ENCODE measurements at regions not wholly inside any gene's neighbourhood (a gene's known extent, or its start where the extent isn't known, plus 50 kb on each side); places are given as distances from the start of the nearest gene placed in this dataset.
"Not testable (repeated sequence)": the region's sequence is repeated elsewhere in the genome, so short reads cannot be mapped to it uniquely, and the experiment has no call there.

DNA sequence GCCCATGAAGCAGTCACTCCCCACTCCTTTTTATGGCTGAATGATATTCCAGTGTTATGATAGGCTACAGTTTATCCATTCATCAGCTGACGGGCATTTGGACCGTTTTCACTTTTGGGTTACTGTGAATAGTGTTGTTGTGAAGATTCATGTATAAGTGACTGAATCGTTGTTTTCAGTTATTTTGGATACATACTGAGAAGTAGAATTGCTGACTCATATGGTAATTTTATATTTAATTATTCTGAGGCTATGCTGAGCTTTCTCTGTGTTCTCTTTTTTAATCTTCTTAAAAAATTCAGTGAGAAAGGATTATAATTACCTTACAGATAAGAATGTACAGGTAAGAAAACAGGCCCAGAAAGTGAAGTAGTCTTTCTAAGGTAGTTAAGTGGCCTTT is 117.9 kb upstream of the MPHOSPH6 start:
- Mint-ChIP-seq H3K4me1 (ENCODE audit: low read depth) (no peaks in the 10 kb centered on the region), H3K36me3 (ENCODE audit: insufficient read depth in 2 of 2) (no peaks in the 10 kb centered on the region), H3K4me3 (no peak overlapping the region), H3K27me3 (ENCODE audit: low read depth) (peaks cover 6% of the 10 kb centered on the region), H3K27ac (peak overlapping the region; percentile 20), H3K9me3 (no peaks in the 10 kb centered on the region)
- ATAC-seq (replicated peaks in 1 of 2): no peak
- DNase-seq: no peak

- no peak for ATAC-seq (replicated peaks in 1 of 2)
- no peaks in the 10 kb centered on the region for H3K9me3 Mint-ChIP-seq
These were observed 112.6 kb upstream of the MPHOSPH6 start for GRCh38 chr16:82282662-82283061.

DNA sequence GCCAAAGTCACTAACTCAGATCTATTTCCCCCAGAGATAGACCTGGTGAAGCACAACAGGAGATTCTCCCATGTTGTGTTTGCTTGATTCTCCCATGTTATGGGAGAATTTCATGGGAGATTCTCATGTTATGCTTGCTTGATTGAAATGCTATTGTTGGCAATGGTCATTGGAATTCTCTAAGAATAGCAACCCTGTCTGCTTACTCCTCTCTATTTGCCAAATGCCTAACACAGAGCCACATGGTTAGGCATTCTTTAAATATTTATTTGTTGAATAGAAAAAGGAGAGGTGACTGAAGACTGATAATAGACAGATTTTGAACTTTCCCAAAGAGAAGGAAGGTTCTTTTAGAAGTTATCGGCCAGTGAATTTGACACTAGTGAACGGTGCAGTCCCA is 111.5 kb upstream of the MPHOSPH6 start:
- ATAC-seq (replicated peaks in 1 of 2): no peak
- no peaks in the 10 kb centered on the region for H3K4me1 Mint-ChIP-seq (ENCODE audit: low read depth)
- no peaks in the 10 kb centered on the region for H3K36me3 Mint-ChIP-seq (ENCODE audit: insufficient read depth in 2 of 2)

More at GRCh38 chr16:82282662-82283061, 112.6 kb upstream of the MPHOSPH6 start:
- H3K4me3 Mint-ChIP-seq: no peak overlapping the region
- no peak overlapping the region for H3K27ac Mint-ChIP-seq
- H3K36me3 Mint-ChIP-seq (ENCODE audit: insufficient read depth in 2 of 2): no peaks in the 10 kb centered on the region
- no peak for DNase-seq
- peaks cover 13% of the 10 kb centered on the region for H3K27me3 Mint-ChIP-seq (ENCODE audit: low read depth)
- no peaks in the 10 kb centered on the region for H3K4me1 Mint-ChIP-seq (ENCODE audit: low read depth)

GRCh38 chr16:82280867-82281266 is 110.8 kb upstream of the MPHOSPH6 start:
- Mint-ChIP-seq H3K9me3 (no peaks in the 10 kb centered on the region), H3K27ac (no peak overlapping the region), H3K36me3 (ENCODE audit: insufficient read depth in 2 of 2) (no peaks in the 10 kb centered on the region), H3K4me1 (ENCODE audit: low read depth) (no peaks in the 10 kb centered on the region), H3K4me3 (no peak overlapping the region), H3K27me3 (ENCODE audit: low read depth) (peaks cover 7% of the 10 kb centered on the region)
- no peak for ATAC-seq (replicated peaks in 1 of 2)
- no peak for DNase-seq

More for the DNA sequence above, 111.5 kb upstream of the MPHOSPH6 start:
- peaks cover 7% of the 10 kb centered on the region for H3K27me3 Mint-ChIP-seq (ENCODE audit: low read depth)
- H3K27ac Mint-ChIP-seq: no peak overlapping the region
- no peaks in the 10 kb centered on the region for H3K9me3 Mint-ChIP-seq
- H3K4me3 Mint-ChIP-seq: no peak overlapping the region
- no peak for DNase-seq

DNA sequence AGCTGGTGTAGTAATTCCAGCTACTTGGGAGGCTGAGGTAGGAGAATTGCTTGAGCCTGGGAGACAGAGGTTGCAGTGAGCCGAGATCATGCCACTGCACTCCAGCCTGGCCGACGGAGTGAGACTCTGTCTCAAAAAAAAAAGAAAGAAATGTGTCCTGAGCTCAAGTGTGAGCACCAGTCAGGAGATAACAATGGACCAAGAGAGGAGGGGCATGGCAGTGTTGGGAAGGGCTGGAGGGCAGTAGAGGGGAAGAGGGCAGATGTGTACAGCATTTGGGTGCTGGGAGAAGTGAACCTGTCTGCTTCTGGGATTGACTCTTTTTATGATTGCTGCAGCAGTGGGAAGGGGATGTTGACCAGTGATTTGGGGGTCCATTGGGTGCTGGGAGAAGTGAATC is 105.3 kb upstream of the MPHOSPH6 start:
- ATAC-seq (replicated peaks in 1 of 2); H3K36me3 Mint-ChIP-seq (ENCODE audit: insufficient read depth in 2 of 2); H3K4me1 Mint-ChIP-seq (ENCODE audit: low read depth); H3K4me3 Mint-ChIP-seq; H3K27ac Mint-ChIP-seq; DNase-seq; H3K9me3 Mint-ChIP-seq: not testable (repeated sequence)
- H3K27me3 Mint-ChIP-seq (ENCODE audit: low read depth): peaks cover 15% of the 10 kb centered on the region

DNA sequence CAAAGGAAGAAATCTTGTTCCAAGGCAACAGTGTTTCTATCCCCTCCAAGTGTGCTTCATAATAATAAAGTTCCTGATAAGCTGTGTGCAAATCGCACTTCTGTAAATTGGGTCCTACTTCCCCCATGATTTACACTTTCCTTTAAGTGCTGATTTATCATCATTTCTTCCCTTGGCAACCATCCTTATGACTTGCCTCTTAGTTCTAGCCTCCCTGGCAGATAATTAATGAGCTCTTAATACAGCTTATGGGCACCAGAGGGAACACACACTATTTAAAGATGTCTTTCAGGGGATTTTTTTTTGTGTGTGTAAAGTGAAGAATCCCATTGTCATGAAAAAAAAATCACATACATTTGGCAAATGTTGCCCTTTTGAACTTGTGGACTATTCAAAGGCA is 101.6 kb upstream of the MPHOSPH6 start:
- no peaks in the 10 kb centered on the region for H3K9me3 Mint-ChIP-seq
- peaks cover 31% of the 10 kb centered on the region for H3K27me3 Mint-ChIP-seq (ENCODE audit: low read depth)
- DNase-seq: no peak
- H3K4me3 Mint-ChIP-seq: no peak overlapping the region
- ATAC-seq (replicated peaks in 1 of 2): no peak
- no peak overlapping the region for H3K27ac Mint-ChIP-seq
- no peaks in the 10 kb centered on the region for H3K36me3 Mint-ChIP-seq (ENCODE audit: insufficient read depth in 2 of 2)
- no peaks in the 10 kb centered on the region for H3K4me1 Mint-ChIP-seq (ENCODE audit: low read depth)

DNA sequence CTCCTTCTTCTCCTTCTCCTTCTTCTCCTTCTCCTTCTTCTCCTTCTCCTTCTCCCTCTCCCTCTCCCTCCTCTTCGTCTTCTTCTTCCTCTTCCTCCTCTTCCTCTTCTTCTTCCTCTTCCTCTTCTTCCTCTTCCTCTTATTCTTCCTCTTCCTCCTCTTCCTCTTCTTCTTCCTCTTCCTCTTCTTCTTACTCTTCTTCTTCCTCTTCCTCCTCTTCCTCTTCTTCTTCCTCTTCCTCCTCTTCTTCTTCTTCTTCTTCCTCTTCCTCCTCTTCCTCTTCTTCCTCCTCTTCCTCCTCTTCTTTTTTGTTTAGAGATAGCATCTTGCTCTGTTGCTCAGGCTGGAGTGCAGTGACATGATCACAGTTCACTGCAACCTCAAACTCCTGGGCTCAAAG is 97.7 kb upstream of the MPHOSPH6 start:
- not testable (repeated sequence) for H3K4me3 Mint-ChIP-seq; H3K9me3 Mint-ChIP-seq; ATAC-seq (replicated peaks in 1 of 2); H3K4me1 Mint-ChIP-seq (ENCODE audit: low read depth); H3K27ac Mint-ChIP-seq; DNase-seq; H3K36me3 Mint-ChIP-seq (ENCODE audit: insufficient read depth in 2 of 2)
- H3K27me3 Mint-ChIP-seq (ENCODE audit: low read depth): peaks cover 59% of the 10 kb centered on the region

- H3K4me3 Mint-ChIP-seq: no peak overlapping the region
- H3K36me3 Mint-ChIP-seq (ENCODE audit: insufficient read depth in 2 of 2): peaks cover 5% of the 10 kb centered on the region in 2 donors
- H3K4me1 Mint-ChIP-seq (ENCODE audit: low read depth): no peaks in the 10 kb centered on the region
- DNase-seq (no peak), ATAC-seq (replicated peaks in 1 of 2) (peak in 1 of 2 donors; percentile 70)
- peaks cover 60% of the 10 kb centered on the region for H3K27me3 Mint-ChIP-seq (ENCODE audit: low read depth)
- no peak overlapping the region for H3K27ac Mint-ChIP-seq
- H3K9me3 Mint-ChIP-seq: peaks cover 3 to 6% of the 10 kb centered on the region in 2 donors
These were observed 95.8 kb upstream of the MPHOSPH6 start for GRCh38 chr16:82265809-82266208.

DNA sequence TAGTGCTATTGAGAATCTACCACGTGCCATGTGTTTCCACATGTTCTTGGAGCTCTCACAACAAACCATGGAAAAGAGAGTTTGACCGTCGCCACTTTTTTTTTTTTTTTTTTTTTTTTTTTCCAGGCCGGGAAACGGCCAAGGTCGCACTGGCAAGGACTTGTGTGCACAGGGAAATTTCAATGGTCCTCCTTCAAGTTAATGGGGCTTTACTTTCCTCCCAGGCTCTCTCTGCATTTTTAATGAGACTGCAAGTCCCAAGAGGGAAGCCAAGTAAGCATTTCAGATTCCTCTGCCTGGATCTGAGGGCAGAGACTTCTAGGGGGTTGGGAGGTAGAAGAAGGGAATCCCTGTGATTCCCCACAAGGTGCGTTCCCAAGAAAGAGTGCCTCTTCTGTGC is 94.7 kb upstream of the MPHOSPH6 start:
- Mint-ChIP-seq H3K27ac (no peak overlapping the region), H3K4me1 (ENCODE audit: low read depth) (no peaks in the 10 kb centered on the region), H3K9me3 (peaks cover 11 to 14% of the 10 kb centered on the region in 2 donors), H3K36me3 (ENCODE audit: insufficient read depth in 2 of 2) (peaks cover 10 to 12% of the 10 kb centered on the region in 2 donors), H3K4me3 (no peak overlapping the region), H3K27me3 (ENCODE audit: low read depth) (peaks cover 66% of the 10 kb centered on the region)
- DNase-seq: no peak
- ATAC-seq (replicated peaks in 1 of 2): no peak

DNA sequence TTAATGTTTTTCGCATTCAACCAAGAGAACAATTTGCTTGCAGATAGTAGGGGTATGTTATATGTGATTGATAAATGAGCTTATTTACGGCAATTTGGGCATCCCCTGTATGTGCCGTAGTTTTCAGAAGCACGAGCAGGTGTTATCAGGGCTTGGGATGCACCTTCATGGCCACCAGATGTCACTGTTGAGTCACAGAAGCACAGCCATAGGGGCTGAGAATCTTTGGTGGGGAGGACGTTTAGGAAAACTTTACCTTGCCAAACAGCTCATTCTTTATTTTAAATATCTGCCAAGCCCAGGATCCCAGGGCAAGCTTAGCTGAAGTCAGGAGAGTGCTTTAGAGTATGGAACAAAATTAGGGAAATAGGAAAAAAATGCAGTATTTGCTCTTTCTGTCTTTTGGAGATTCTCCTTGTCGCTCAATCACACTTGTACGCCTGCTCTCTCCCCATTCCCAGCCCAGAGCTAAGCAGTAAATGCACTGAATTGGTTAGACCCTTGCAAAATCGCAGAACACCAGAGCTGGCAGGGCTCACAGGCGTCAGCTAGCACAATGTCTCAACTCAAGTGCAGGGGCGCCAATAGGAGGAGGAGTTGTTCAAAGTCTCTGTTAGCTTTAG is 93.6 kb upstream of the MPHOSPH6 start:
- Mint-ChIP-seq H3K4me3 (no peak overlapping the region), H3K27ac (no peak overlapping the region), H3K27me3 (ENCODE audit: low read depth) (peaks cover 69% of the 10 kb centered on the region), H3K4me1 (ENCODE audit: low read depth) (no peaks in the 10 kb centered on the region), H3K36me3 (ENCODE audit: insufficient read depth in 2 of 2) (peaks cover 10 to 12% of the 10 kb centered on the region in 2 donors), H3K9me3 (peaks cover 12 to 17% of the 10 kb centered on the region in 2 donors)
- ATAC-seq (replicated peaks in 1 of 2) (peak; percentile 58 to 70), DNase-seq (peak; percentile 42 to 61)

GRCh38 chr16:82262244-82262643 is 92.2 kb upstream of the MPHOSPH6 start:
- Mint-ChIP-seq H3K4me1 (ENCODE audit: low read depth) (no peaks in the 10 kb centered on the region), H3K27ac (no peak overlapping the region), H3K4me3 (no peak overlapping the region), H3K27me3 (ENCODE audit: low read depth) (peaks cover 62% of the 10 kb centered on the region), H3K36me3 (ENCODE audit: insufficient read depth in 2 of 2) (peaks cover 10 to 12% of the 10 kb centered on the region in 2 donors), H3K9me3 (peaks cover 12 to 17% of the 10 kb centered on the region in 2 donors)
- DNase-seq: no peak
- ATAC-seq (replicated peaks in 1 of 2): no peak

GRCh38 chr16:82260212-82260795 is 90.3 kb upstream of the MPHOSPH6 start:
- peaks cover 62% of the 10 kb centered on the region for H3K27me3 Mint-ChIP-seq (ENCODE audit: low read depth)
- DNase-seq: no peak
- no peak for ATAC-seq (replicated peaks in 1 of 2)
- H3K27ac Mint-ChIP-seq: no peak overlapping the region
- H3K9me3 Mint-ChIP-seq: peaks cover 12 to 17% of the 10 kb centered on the region in 2 donors
- H3K36me3 Mint-ChIP-seq (ENCODE audit: insufficient read depth in 2 of 2): peaks cover 10 to 12% of the 10 kb centered on the region in 2 donors
- no peaks in the 10 kb centered on the region for H3K4me1 Mint-ChIP-seq (ENCODE audit: low read depth)
- H3K4me3 Mint-ChIP-seq: no peak overlapping the region

- H3K27ac Mint-ChIP-seq: no peak overlapping the region
- peaks cover 10 to 12% of the 10 kb centered on the region in 2 donors for H3K36me3 Mint-ChIP-seq (ENCODE audit: insufficient read depth in 2 of 2)
- H3K4me1 Mint-ChIP-seq (ENCODE audit: low read depth): no peaks in the 10 kb centered on the region
- DNase-seq (no peak), ATAC-seq (replicated peaks in 1 of 2) (no peak)
- peaks cover 12 to 17% of the 10 kb centered on the region in 2 donors for H3K9me3 Mint-ChIP-seq
- H3K4me3 Mint-ChIP-seq: no peak overlapping the region
- H3K27me3 Mint-ChIP-seq (ENCODE audit: low read depth): peaks cover 60% of the 10 kb centered on the region
These were observed 89.7 kb upstream of the MPHOSPH6 start for GRCh38 chr16:82259731-82260130.

- no peak for ATAC-seq (replicated peaks in 1 of 2)
- H3K9me3 Mint-ChIP-seq: peaks cover 12 to 17% of the 10 kb centered on the region in 2 donors
- H3K4me1 Mint-ChIP-seq (ENCODE audit: low read depth): no peaks in the 10 kb centered on the region
- DNase-seq: no peak
- no peak overlapping the region for H3K27ac Mint-ChIP-seq
- H3K27me3 Mint-ChIP-seq (ENCODE audit: low read depth): peaks cover 49% of the 10 kb centered on the region
- peaks cover 10 to 12% of the 10 kb centered on the region in 2 donors for H3K36me3 Mint-ChIP-seq (ENCODE audit: insufficient read depth in 2 of 2)
- no peak overlapping the region for H3K4me3 Mint-ChIP-seq
These were observed 88.0 kb upstream of the MPHOSPH6 start for GRCh38 chr16:82257990-82258389.

All from activated T-cell treated with anti-CD3 and anti-CD28 coated beads, Interleukin-2, amount 50 U/mL, for 72 hours (primary cell).